SK-N-SH (cell line): ENCODE measurements at regions not wholly inside any gene's neighbourhood (a gene's known extent, or its start where the extent isn't known, plus 50 kb on each side); places are given as distances from the start of the nearest gene placed in this dataset.

Source experiments
- CTCF ChIA-PET: fragments of 300-600, 350-600 bp; formaldehyde crosslinking; extraction: SDS; loops from one replicate; lab custom pipeline; 2021; lab: Yijun Ruan, JAX
- POLR2A ChIA-PET: fragments of 350-600 bp; sonication (Branson Sonifier 250); formaldehyde crosslinking; extraction: SDS; loops from one replicate; lab custom pipeline; 2020; ENCODE audit warnings: antibody characterized with exemption, inconsistent platforms; lab: Yijun Ruan, JAX
- DNase-seq: peaks from one replicate; pipeline ENCODE4 v3.0.0; 2012
- H2AFZ ChIP-seq: fragments of 200-600 bp; sonication (generic); 2 replicates; pipeline ENCODE4 v1.8.1; 2016; ENCODE audit warnings: antibody characterized with exemption, mild to moderate bottlenecking, low read depth
- H3F3A ChIP-seq: fragments of 200-600 bp; sonication (generic); replicated peaks from 2 replicates; pipeline ENCODE3; 2016; ENCODE audit warnings: antibody characterized with exemption, mild to moderate bottlenecking; ENCODE audit not compliant: insufficient read depth
- H3K27ac ChIP-seq, 2 experiments: fragments of 200-500 bp in 1 of 2; fragments of 200-600 bp in 1 of 2; sonication (Bioruptor generic) in 1 of 2; sonication (generic), shearing (Covaris generic) in 1 of 2; 2 replicates each; pipeline versions ENCODE4 v1.5.1 to v1.6.1; 2014 to 2016; ENCODE audit warnings: low read depth in 2 of 2, inconsistent platforms in 1 of 2, low read length in 1 of 2, mild to moderate bottlenecking in 1 of 2, mixed read lengths in 1 of 2
- H3K27me3 ChIP-seq: fragments of 200-600 bp; sonication (generic), shearing (Covaris generic); 2 replicates; pipeline ENCODE4 v1.6.1; 2016; ENCODE audit warnings: mixed run types; ENCODE audit not compliant: insufficient read depth
- H3K36me3 ChIP-seq, 2 experiments: fragments of 200-500 bp in 1 of 2; fragments of 200-600 bp in 1 of 2; sonication (Bioruptor generic) in 1 of 2; sonication (generic) in 1 of 2; replicated peaks in 1 of 2; 2 replicates each; pipeline versions ENCODE3 to v1.5.1; 2014 to 2016; ENCODE audit warnings: low read length in 1 of 2, mild to moderate bottlenecking in 1 of 2; ENCODE audit not compliant: insufficient read depth in 2 of 2, control insufficient read depth in 1 of 2
- H3K4me1 ChIP-seq, 2 experiments: fragments of 200-500 bp in 1 of 2; fragments of 200-600 bp in 1 of 2; sonication (Bioruptor generic) in 1 of 2; sonication (generic), shearing (Covaris generic) in 1 of 2; 2 replicates each; pipeline versions ENCODE4 v1.5.1 to v1.6.1; 2014 to 2016; ENCODE audit warnings: low read depth in 1 of 2, low read length in 1 of 2, mixed run types in 1 of 2; ENCODE audit not compliant: insufficient read depth in 2 of 2, control insufficient read depth in 1 of 2
- H3K4me2 ChIP-seq: fragments of 200-600 bp; sonication (generic), shearing (Covaris generic); 2 replicates; pipeline ENCODE4 v1.6.1; 2017; ENCODE audit warnings: mixed run types
- H3K4me3 ChIP-seq, 2 experiments: fragments of 200-500 bp in 1 of 2; fragments of 200-600 bp in 1 of 2; sonication (Bioruptor generic) in 1 of 2; sonication (generic), shearing (Covaris generic) in 1 of 2; 2 replicates each; pipeline versions ENCODE4 v1.5.1 to v1.8.1; 2014 to 2016; ENCODE audit warnings: low read depth in 2 of 2, inconsistent platforms in 1 of 2, low read length in 1 of 2, mild to moderate bottlenecking in 1 of 2, mixed read lengths in 1 of 2, moderate library complexity in 1 of 2
- H3K79me2 ChIP-seq: fragments of 200-600 bp; sonication (generic); 2 replicates; pipeline ENCODE4 v1.8.1; 2017; ENCODE audit warnings: mild to moderate bottlenecking; ENCODE audit not compliant: insufficient read depth
- H3K9ac ChIP-seq: fragments of 200-600 bp; sonication (generic); 2 replicates; pipeline ENCODE4 v1.6.1; 2017; ENCODE audit warnings: mixed run types
- H3K9me2 ChIP-seq: fragments of 200-600 bp; sonication (generic); 2 replicates; pipeline ENCODE4 v1.6.1; 2017; ENCODE audit warnings: mixed run types
- H3K9me3 ChIP-seq: fragments of 200-600 bp; sonication (generic); 2 replicates; pipeline ENCODE4 v1.6.1; 2017; ENCODE audit warnings: mixed run types, mild to moderate bottlenecking, moderate library complexity
- H4K20me1 ChIP-seq: fragments of 200-600 bp; sonication (generic); 2 replicates; pipeline ENCODE4 v1.6.1; 2017; ENCODE audit warnings: mild to moderate bottlenecking, mixed run types; ENCODE audit not compliant: insufficient read depth
- CHD2 ChIP-seq: fragments of 150-350 bp; IDR thresholded peaks from 2 replicates; pipeline ENCODE4 v1.6.1; 2018; ENCODE audit warnings: low read length; ENCODE audit not compliant: partially characterized antibody
- FOSL2 ChIP-seq: IDR thresholded peaks from 2 replicates; pipeline ENCODE4 v1.4.0; 2012; ENCODE audit warnings: low read depth, mild to moderate bottlenecking, moderate library complexity, borderline replicate concordance
- FOXM1 ChIP-seq: IDR thresholded peaks from 2 replicates; pipeline ENCODE4 v1.4.0; 2012; ENCODE audit warnings: low read depth, mild to moderate bottlenecking
- GATA2 ChIP-seq: sonication (generic); formaldehyde crosslinking; IDR thresholded peaks from 2 replicates; pipeline ENCODE4 v1.5.0; 2020; ENCODE audit warnings: mild to moderate bottlenecking, missing genetic modification reagents
- IRF3 ChIP-seq: fragments of 150-350 bp; IDR thresholded peaks from 2 replicates; pipeline ENCODE4 v1.6.1; 2016; ENCODE audit warnings: mild to moderate bottlenecking, low read depth, low read length
- MAX ChIP-seq: IDR thresholded peaks from 2 replicates; pipeline ENCODE4 v1.4.0; 2012; ENCODE audit warnings: low read depth
- MXI1 ChIP-seq: IDR thresholded peaks from 2 replicates; pipeline ENCODE4 v1.6.1; 2012; ENCODE audit warnings: mild to moderate bottlenecking, low read depth, low read length, improper control_type of control experiment
- NFIC ChIP-seq: IDR thresholded peaks from 2 replicates; pipeline ENCODE4 v1.4.0; 2012; ENCODE audit warnings: borderline replicate concordance
- POLR2AphosphoS5 ChIP-seq: IDR thresholded peaks from 2 replicates; pipeline ENCODE4 v1.6.1; 2012; ENCODE audit warnings: low read depth, low read length
- RXRA ChIP-seq: IDR thresholded peaks from 2 replicates; pipeline ENCODE4 v1.4.0; 2012; ENCODE audit warnings: low read depth, mild to moderate bottlenecking, borderline replicate concordance
- SMC3 ChIP-seq: IDR thresholded peaks from 2 replicates; pipeline ENCODE4 v1.6.1; 2012; ENCODE audit warnings: low read depth, low read length, improper control_type of control experiment
- TCF12 ChIP-seq: IDR thresholded peaks from 2 replicates; pipeline ENCODE4 v1.4.0; 2012
- USF2 ChIP-seq: fragments of 150-350 bp; IDR thresholded peaks from 2 replicates; pipeline ENCODE4 v1.6.1; 2017; ENCODE audit warnings: antibody characterized with exemption, low read length, low read depth, borderline replicate concordance
- WGBS: methylation state at CpG from one replicate; pipeline ENCODE4 v1.1.6; 2017; ENCODE audit warnings: low lambda C conversion rate; 5-methylcytosine and 5-hydroxymethylcytosine counted together

- no peaks in the 10 kb centered on the region for H3K79me2 ChIP-seq
- no peak for TF ChIP-seq USF2
- no peak for TF ChIP-seq FOSL2
- no peak for TF ChIP-seq NFIC
- TF ChIP-seq GATA2 (CRISPR knock-in tag) = no peak
- TF ChIP-seq TCF12 = no peak
- no peak for TF ChIP-seq SMC3
- TF ChIP-seq MAX = no peak
- TF ChIP-seq FOXM1 = no peak
- TF ChIP-seq CHD2 = no peak
- TF ChIP-seq RXRA = no peak
- no peak for TF ChIP-seq MXI1
- no peak for TF ChIP-seq IRF3
- TF ChIP-seq, all 33 proteins: peak for 0
- Histone ChIP-seq H3K27ac (no peak overlapping the region), H3K4me2 (no peak overlapping the region), H3F3A (no peaks in the 10 kb centered on the region), H3K36me3 (no peaks in the 10 kb centered on the region), H3K4me3 (no peak overlapping the region), H3K9me3 (no peaks in the 10 kb centered on the region), H3K9ac (no peak overlapping the region), H3K27me3 (no peaks in the 10 kb centered on the region), H2AFZ (no peak overlapping the region), H3K4me1 (no peaks in the 10 kb centered on the region), H4K20me1 (no peaks in the 10 kb centered on the region), H3K9me2 (no peaks in the 10 kb centered on the region)
- WGBS = 53% methylated on average over 3 of the region's 3 CpGs
- CTCF ChIA-PET = no interaction called here
- no peak for DNase-seq
- POLR2A ChIA-PET = no interaction called here
Measured at GRCh38 chr2:225768741-225769140, 369.2 kb downstream of the NYAP2 start.

- CTCF ChIA-PET = no interaction called here
- no peak for DNase-seq
- H3K79me2 ChIP-seq = no peaks in the 10 kb centered on the region
- POLR2A ChIA-PET = no interaction called here
- no peaks in the 10 kb centered on the region for H3K9me3 ChIP-seq
- H3K4me1 ChIP-seq = no peaks in the 10 kb centered on the region
- H4K20me1 ChIP-seq = no peaks in the 10 kb centered on the region
- 62% methylated on average over 5 of the region's 5 CpGs for WGBS
- no peak for TF ChIP-seq POLR2AphosphoS5
- no peak overlapping the region for H3K9ac ChIP-seq
- no peaks in the 10 kb centered on the region for H3F3A ChIP-seq
- no peak overlapping the region for H3K4me2 ChIP-seq
- no peak overlapping the region for H2AFZ ChIP-seq
- H3K36me3 ChIP-seq = no peaks in the 10 kb centered on the region
- no peak overlapping the region for H3K27ac ChIP-seq
- H3K27me3 ChIP-seq = no peaks in the 10 kb centered on the region
- no peaks in the 10 kb centered on the region for H3K9me2 ChIP-seq
- no peak overlapping the region for H3K4me3 ChIP-seq
Measured at GRCh38 chr2:225766431-225766830, 366.9 kb downstream of the NYAP2 start.
